ENCODE measurements at regions not wholly inside any gene's neighbourhood (a gene's known extent, or its start where the extent isn't known, plus 50 kb on each side); places are given as distances from the start of the nearest gene placed in this dataset.
A peak's percentile ranks its signal among the peaks of the same experiment; 100 is the strongest.

- TF ChIP-seq POLR2AphosphoS5 (IDR thresholded peaks at IDR 0.05; ENCODE audit: low read depth, low read length) = no peak
- TF ChIP-seq, protein P1, sequence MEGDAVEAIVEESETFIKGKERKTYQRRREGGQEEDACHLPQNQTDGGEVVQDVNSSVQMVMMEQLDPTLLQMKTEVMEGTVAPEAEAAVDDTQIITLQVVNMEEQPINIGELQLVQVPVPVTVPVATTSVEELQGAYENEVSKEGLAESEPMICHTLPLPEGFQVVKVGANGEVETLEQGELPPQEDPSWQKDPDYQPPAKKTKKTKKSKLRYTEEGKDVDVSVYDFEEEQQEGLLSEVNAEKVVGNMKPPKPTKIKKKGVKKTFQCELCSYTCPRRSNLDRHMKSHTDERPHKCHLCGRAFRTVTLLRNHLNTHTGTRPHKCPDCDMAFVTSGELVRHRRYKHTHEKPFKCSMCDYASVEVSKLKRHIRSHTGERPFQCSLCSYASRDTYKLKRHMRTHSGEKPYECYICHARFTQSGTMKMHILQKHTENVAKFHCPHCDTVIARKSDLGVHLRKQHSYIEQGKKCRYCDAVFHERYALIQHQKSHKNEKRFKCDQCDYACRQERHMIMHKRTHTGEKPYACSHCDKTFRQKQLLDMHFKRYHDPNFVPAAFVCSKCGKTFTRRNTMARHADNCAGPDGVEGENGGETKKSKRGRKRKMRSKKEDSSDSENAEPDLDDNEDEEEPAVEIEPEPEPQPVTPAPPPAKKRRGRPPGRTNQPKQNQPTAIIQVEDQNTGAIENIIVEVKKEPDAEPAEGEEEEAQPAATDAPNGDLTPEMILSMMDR (IDR thresholded peaks at IDR 0.05; ENCODE audit: control extremely low read depth in 1 of 3, insufficient read depth in 1 of 3, low read depth in 1 of 3, low read length in 3 of 3) = peak in 1 of 3 experiments; percentile 18; a peak in 1 of 4 replicates
- no peak for TF ChIP-seq SAP30 (IDR thresholded peaks at IDR 0.05; ENCODE audit: insufficient read depth, insufficient replicate concordance, low read length)
- peak in 1 of 2 experiments; percentile 22; a peak in 1 of 4 replicates for TF ChIP-seq RAD21 (IDR thresholded peaks at IDR 0.05 in 1 of 2, conservative IDR thresholded peaks at IDR 0.05 in 1 of 2; ENCODE audit: low read depth in 2 of 2, low read length in 2 of 2)
- no peak for TF ChIP-seq POLR2A (IDR thresholded peaks at IDR 0.05; ENCODE audit: control extremely low read depth in 1 of 2, low read depth in 2 of 2, low read length in 2 of 2)
- TF ChIP-seq HDAC2 (IDR thresholded peaks at IDR 0.05; ENCODE audit: borderline replicate concordance in 1 of 2, low read depth in 2 of 2, low read length in 2 of 2) = no peak
- TF ChIP-seq KDM1A (IDR thresholded peaks at IDR 0.05; ENCODE audit: borderline replicate concordance, low read length) = no peak
- TF ChIP-seq JUN (IDR thresholded peaks at IDR 0.05; ENCODE audit: low read depth, low read length) = no peak
- TF ChIP-seq, protein P2, sequence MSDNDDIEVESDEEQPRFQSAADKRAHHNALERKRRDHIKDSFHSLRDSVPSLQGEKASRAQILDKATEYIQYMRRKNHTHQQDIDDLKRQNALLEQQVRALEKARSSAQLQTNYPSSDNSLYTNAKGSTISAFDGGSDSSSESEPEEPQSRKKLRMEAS (IDR thresholded peaks at IDR 0.05) = no peak
- TF ChIP-seq RBBP5 (IDR thresholded peaks at IDR 0.05; ENCODE audit: borderline replicate concordance, low read depth, low read length) = no peak
Observed at GRCh38 chr13:97749174-97749573, 204.3 kb upstream of the IPO5 start.
